ENCODE measurements at regions not wholly inside any gene's neighbourhood (a gene's known extent, or its start where the extent isn't known, plus 50 kb on each side); places are given as distances from the start of the nearest gene placed in this dataset.

DNA sequence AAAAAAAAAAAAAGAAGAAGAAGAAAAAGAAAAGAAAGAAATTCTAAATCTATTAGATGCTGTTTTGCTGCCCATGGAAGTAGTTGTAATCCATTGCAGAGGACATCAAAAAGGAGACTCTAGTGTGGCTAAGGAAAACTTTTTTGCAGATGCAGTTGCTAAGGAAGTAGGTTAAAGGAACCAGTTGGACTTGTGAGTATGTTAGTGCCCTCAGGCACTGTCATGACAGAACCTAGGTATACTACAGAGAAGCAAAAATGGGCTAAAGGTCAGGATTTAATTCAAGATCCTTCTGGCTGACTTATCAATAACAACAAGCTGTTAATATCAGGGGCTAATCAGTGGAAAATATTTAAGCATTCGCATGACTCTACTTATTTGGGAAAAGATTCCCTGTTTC, 1571.6 kb upstream of the FLRT2 start:
- TF ChIP-seq, protein P1, sequence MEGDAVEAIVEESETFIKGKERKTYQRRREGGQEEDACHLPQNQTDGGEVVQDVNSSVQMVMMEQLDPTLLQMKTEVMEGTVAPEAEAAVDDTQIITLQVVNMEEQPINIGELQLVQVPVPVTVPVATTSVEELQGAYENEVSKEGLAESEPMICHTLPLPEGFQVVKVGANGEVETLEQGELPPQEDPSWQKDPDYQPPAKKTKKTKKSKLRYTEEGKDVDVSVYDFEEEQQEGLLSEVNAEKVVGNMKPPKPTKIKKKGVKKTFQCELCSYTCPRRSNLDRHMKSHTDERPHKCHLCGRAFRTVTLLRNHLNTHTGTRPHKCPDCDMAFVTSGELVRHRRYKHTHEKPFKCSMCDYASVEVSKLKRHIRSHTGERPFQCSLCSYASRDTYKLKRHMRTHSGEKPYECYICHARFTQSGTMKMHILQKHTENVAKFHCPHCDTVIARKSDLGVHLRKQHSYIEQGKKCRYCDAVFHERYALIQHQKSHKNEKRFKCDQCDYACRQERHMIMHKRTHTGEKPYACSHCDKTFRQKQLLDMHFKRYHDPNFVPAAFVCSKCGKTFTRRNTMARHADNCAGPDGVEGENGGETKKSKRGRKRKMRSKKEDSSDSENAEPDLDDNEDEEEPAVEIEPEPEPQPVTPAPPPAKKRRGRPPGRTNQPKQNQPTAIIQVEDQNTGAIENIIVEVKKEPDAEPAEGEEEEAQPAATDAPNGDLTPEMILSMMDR (IDR thresholded peaks at IDR 0.05), result no peak
- TF ChIP-seq POLR2A (IDR thresholded peaks at IDR 0.05), result no peak

Measured in sigmoid colon (tissue), 3 donors.